Skeletal muscle tissue (tissue), 3 donors: ENCODE measurements at regions not wholly inside any gene's neighbourhood (a gene's known extent, or its start where the extent isn't known, plus 50 kb on each side); places are given as distances from the start of the nearest gene placed in this dataset.
"Not testable (repeated sequence)": the region's sequence is repeated elsewhere in the genome, so short reads cannot be mapped to it uniquely, and the experiment has no call there.

Experiments used
- H3K27ac ChIP-seq: one replicate; pipeline ENCODE4 v1.7.0; 2013; ENCODE audit warnings: mild to moderate bottlenecking, low read depth, low read length, inconsistent platforms
- H3K27me3 ChIP-seq, 3 donors: one replicate each; pipeline ENCODE4 v1.7.0; 2013; ENCODE audit warnings: low read length in 3 of 3; ENCODE audit not compliant: control insufficient read depth in 3 of 3, insufficient read depth in 3 of 3
- H3K36me3 ChIP-seq, 3 donors: one replicate each; pipeline ENCODE4 v1.7.0; 2013; ENCODE audit warnings: low read length in 3 of 3; ENCODE audit not compliant: control insufficient read depth in 3 of 3, insufficient read depth in 3 of 3
- H3K4me1 ChIP-seq, 3 donors: one replicate each; pipeline ENCODE4 v1.7.0; 2013; ENCODE audit warnings: low read length in 3 of 3, mild to moderate bottlenecking in 3 of 3; ENCODE audit not compliant: control insufficient read depth in 3 of 3, insufficient read depth in 3 of 3
- H3K4me3 ChIP-seq, 3 donors: one replicate each; pipeline ENCODE4 v1.7.0; 2013; ENCODE audit warnings: low read length in 3 of 3
- H3K9ac ChIP-seq, 3 donors: one replicate each; pipeline ENCODE4 v1.7.0; 2013; ENCODE audit warnings: low read length in 3 of 3, mild to moderate bottlenecking in 3 of 3, moderate library complexity in 2 of 3, low read depth in 1 of 3
- H3K9me3 ChIP-seq, 3 donors: one replicate each; pipeline ENCODE4 v1.7.0; 2013; ENCODE audit warnings: low read length in 3 of 3; ENCODE audit not compliant: control insufficient read depth in 3 of 3
- donor health status: Osteomylitis.

GRCh38 chr4:55028196-55028595 is 97.2 kb downstream of the KDR start:
- H3K9me3 ChIP-seq: no peaks in the 10 kb centered on the region
- no peaks in the 10 kb centered on the region for H3K36me3 ChIP-seq
- H3K4me1 ChIP-seq: no peaks in the 10 kb centered on the region
- no peak overlapping the region for H3K4me3 ChIP-seq
- H3K9ac ChIP-seq: no peak overlapping the region
- H3K27me3 ChIP-seq: no peaks in the 10 kb centered on the region
- H3K27ac ChIP-seq: no peak overlapping the region

- Histone ChIP-seq H3K4me3 (no peak overlapping the region), H3K27me3 (no peaks in the 10 kb centered on the region), H3K4me1 (no peaks in the 10 kb centered on the region), H3K27ac (no peak overlapping the region), H3K9ac (no peak overlapping the region), H3K9me3 (no peaks in the 10 kb centered on the region), H3K36me3 (no peaks in the 10 kb centered on the region)
These were observed 97.8 kb downstream of the KDR start for GRCh38 chr4:55027596-55027995.

- not testable (repeated sequence) for H3K9ac ChIP-seq, H3K27ac ChIP-seq, H3K36me3 ChIP-seq, H3K4me1 ChIP-seq, H3K27me3 ChIP-seq, H3K9me3 ChIP-seq, H3K4me3 ChIP-seq
These were observed 99.9 kb downstream of the KDR start for GRCh38 chr4:55025456-55025855.

- H3K9ac ChIP-seq: no peak overlapping the region
- no peaks in the 10 kb centered on the region for H3K27me3 ChIP-seq
- H3K9me3 ChIP-seq: no peaks in the 10 kb centered on the region
These were observed 102.4 kb downstream of the KDR start for GRCh38 chr4:55023030-55023429.

GRCh38 chr4:55021214-55021613 is 104.2 kb downstream of the KDR start:
- Histone ChIP-seq H3K36me3 (no peaks in the 10 kb centered on the region), H3K27ac (no peak overlapping the region), H3K9me3 (no peaks in the 10 kb centered on the region), H3K4me3 (no peak overlapping the region), H3K4me1 (no peaks in the 10 kb centered on the region), H3K9ac (no peak overlapping the region), H3K27me3 (no peaks in the 10 kb centered on the region)

More at GRCh38 chr4:55023030-55023429, 102.4 kb downstream of the KDR start:
- Histone ChIP-seq H3K36me3 (no peaks in the 10 kb centered on the region), H3K4me1 (no peaks in the 10 kb centered on the region), H3K27ac (no peak overlapping the region), H3K4me3 (no peak overlapping the region)

- Histone ChIP-seq H3K4me1 (no peaks in the 10 kb centered on the region), H3K4me3 (no peak overlapping the region), H3K27me3 (no peaks in the 10 kb centered on the region), H3K9me3 (no peaks in the 10 kb centered on the region), H3K36me3 (no peaks in the 10 kb centered on the region), H3K9ac (no peak overlapping the region), H3K27ac (no peak overlapping the region)
These were observed 105.3 kb downstream of the KDR start for GRCh38 chr4:55020131-55020530.

GRCh38 chr4:55018978-55019377 is 106.4 kb downstream of the KDR start:
- no peak overlapping the region for H3K27ac ChIP-seq
- no peak overlapping the region for H3K9ac ChIP-seq
- no peaks in the 10 kb centered on the region for H3K9me3 ChIP-seq
- no peaks in the 10 kb centered on the region for H3K27me3 ChIP-seq
- H3K36me3 ChIP-seq: no peaks in the 10 kb centered on the region
- no peaks in the 10 kb centered on the region for H3K4me1 ChIP-seq
- no peak overlapping the region for H3K4me3 ChIP-seq

GRCh38 chr4:55018521-55018920 is 106.9 kb downstream of the KDR start:
- no peak overlapping the region for H3K4me3 ChIP-seq
- H3K36me3 ChIP-seq: no peaks in the 10 kb centered on the region
- no peaks in the 10 kb centered on the region for H3K9me3 ChIP-seq
- H3K9ac ChIP-seq: no peak overlapping the region
- no peaks in the 10 kb centered on the region for H3K4me1 ChIP-seq
- H3K27me3 ChIP-seq: no peaks in the 10 kb centered on the region
- no peak overlapping the region for H3K27ac ChIP-seq

GRCh38 chr4:55017406-55017805 is 108.0 kb downstream of the KDR start:
- Histone ChIP-seq H3K9me3 (no peaks in the 10 kb centered on the region), H3K9ac (no peak overlapping the region), H3K36me3 (no peaks in the 10 kb centered on the region), H3K4me3 (no peak overlapping the region), H3K27ac (no peak overlapping the region), H3K4me1 (no peaks in the 10 kb centered on the region), H3K27me3 (no peaks in the 10 kb centered on the region)

GRCh38 chr4:55016131-55016530 is 109.3 kb downstream of the KDR start:
- H3K27ac ChIP-seq: no peak overlapping the region
- H3K9ac ChIP-seq: no peak overlapping the region
- H3K4me1 ChIP-seq: no peaks in the 10 kb centered on the region
- H3K4me3 ChIP-seq: no peak overlapping the region
- no peaks in the 10 kb centered on the region for H3K27me3 ChIP-seq
- no peaks in the 10 kb centered on the region for H3K36me3 ChIP-seq
- H3K9me3 ChIP-seq: no peaks in the 10 kb centered on the region

- no peaks in the 10 kb centered on the region for H3K4me1 ChIP-seq
- no peaks in the 10 kb centered on the region for H3K27me3 ChIP-seq
- H3K36me3 ChIP-seq: no peaks in the 10 kb centered on the region
- H3K9ac ChIP-seq: no peak overlapping the region
- no peak overlapping the region for H3K4me3 ChIP-seq
- no peak overlapping the region for H3K27ac ChIP-seq
- peaks cover 0 to 3% (median 0%) of the 10 kb centered on the region in 3 donors for H3K9me3 ChIP-seq
These were observed 110.5 kb downstream of the KDR start for GRCh38 chr4:55014876-55015275.
